OCI-LY3 (cell line): ENCODE measurements at regions not wholly inside any gene's neighbourhood (a gene's known extent, or its start where the extent isn't known, plus 50 kb on each side); places are given as distances from the start of the nearest gene placed in this dataset.

Source experiments
- CTCF ChIP-seq: fragments of 200-600, 300-600 bp; sonication (generic); IDR thresholded peaks from 2 replicates; pipeline ENCODE4 v1.5.1; 2014; ENCODE audit warnings: antibody characterized with exemption, low read length, low read depth
- EZH2phosphoT487 ChIP-seq: fragments of 200-600 bp; shearing (Covaris generic); IDR thresholded peaks from 2 replicates; pipeline ENCODE4 v1.6.1; 2018; ENCODE audit warnings: antibody characterized with exemption, mixed run types, low read depth

GRCh38 chr6:113128661-113129060, 728.5 kb upstream of the MARCKS start:
- TF ChIP-seq CTCF (no peak), EZH2phosphoT487 (no peak)
